IPS DF 19.7 (cell line): ENCODE measurements at regions not wholly inside any gene's neighbourhood (a gene's known extent, or its start where the extent isn't known, plus 50 kb on each side); places are given as distances from the start of the nearest gene placed in this dataset.
A peak's percentile ranks its signal among the peaks of the same experiment; 100 is the strongest.
"Not testable (repeated sequence)": the region's sequence is repeated elsewhere in the genome, so short reads cannot be mapped to it uniquely, and the experiment has no call there.

ENCODE experiments used
- DNase-seq: peaks from one replicate; pipeline ENCODE4 v3.0.0-alpha.2; 2013; ENCODE audit warnings: low read depth, low spot score

DNA sequence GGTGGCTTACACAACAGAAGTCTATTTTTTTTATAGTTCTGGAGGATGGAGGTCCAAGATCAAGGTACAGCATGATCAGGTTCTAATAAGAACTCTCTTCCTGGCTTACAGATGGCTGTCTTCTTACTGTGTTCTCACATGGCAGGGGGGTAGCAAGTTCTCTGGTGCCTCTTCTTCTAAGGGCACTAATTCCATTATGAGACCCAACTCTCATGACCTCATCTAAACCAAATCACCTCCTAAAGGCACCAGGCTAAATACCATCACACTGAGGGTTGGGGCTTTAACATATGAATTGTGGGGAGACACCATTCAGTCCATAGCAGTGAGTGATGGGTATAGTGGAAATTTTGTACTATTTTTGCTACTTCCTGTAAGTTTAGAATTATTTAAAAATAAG lies 75.2 kb upstream of the SLC4A7 start:
- DNase-seq, result no peak

- DNase-seq, result no peak
Observed at GRCh38 chr3:27557411-27557810, 73.2 kb upstream of the SLC4A7 start.

GRCh38 chr3:27556887-27557286 lies 72.7 kb upstream of the SLC4A7 start:
- DNase-seq, result no peak

DNA sequence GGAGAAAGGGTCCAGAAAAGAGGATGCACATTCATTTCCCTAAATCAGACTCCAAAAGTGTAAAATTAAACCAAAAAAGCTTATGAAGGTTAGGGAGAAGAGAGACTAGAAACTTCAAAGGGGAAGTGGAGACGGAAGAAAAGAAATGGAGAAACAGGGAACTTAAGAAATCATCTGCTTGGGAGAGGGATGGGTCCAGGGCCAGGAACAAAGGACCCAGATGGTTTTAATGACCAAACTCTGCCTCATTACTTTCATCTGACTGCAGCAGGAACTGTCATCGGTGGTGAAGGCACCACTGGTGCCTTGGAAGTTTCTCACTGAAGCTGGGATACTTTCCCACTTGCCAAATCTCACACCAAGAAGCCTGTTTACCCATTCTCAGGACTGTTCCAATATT lies 70.5 kb upstream of the SLC4A7 start:
- DNase-seq, result no peak

- no peak for DNase-seq
Observed at GRCh38 chr3:27553886-27554540, 69.8 kb upstream of the SLC4A7 start.

GRCh38 chr3:27552708-27553107 lies 68.5 kb upstream of the SLC4A7 start:
- DNase-seq, result not testable (repeated sequence)

DNA sequence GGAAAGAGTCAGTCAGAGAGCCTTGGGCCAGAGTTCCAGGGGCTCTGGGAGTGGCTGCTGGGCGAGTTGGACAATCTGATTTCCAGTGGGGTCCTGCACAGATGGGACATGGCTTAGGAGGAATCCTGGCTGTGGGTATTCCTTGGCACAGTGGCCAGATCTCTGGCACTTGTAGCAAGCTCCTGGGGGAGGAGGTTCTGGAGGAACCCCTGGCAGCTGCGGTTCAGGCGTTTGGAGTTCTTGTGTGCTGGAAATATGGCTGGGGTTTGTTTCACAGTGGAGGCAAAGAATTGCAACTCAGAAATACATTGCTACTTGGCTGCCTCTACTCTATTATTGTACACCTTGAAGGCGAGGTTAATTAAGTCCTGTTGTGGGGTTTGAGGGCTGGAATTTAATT lies 67.2 kb upstream of the SLC4A7 start:
- not testable (repeated sequence) for DNase-seq

GRCh38 chr3:27545061-27545460 lies 60.9 kb upstream of the SLC4A7 start:
- DNase-seq, result no peak

- no peak for DNase-seq
Observed at GRCh38 chr3:27544372-27544865, 60.2 kb upstream of the SLC4A7 start.

- no peak for DNase-seq
Observed at GRCh38 chr3:27542476-27542875, 58.3 kb upstream of the SLC4A7 start.

GRCh38 chr3:27540231-27540630 lies 56.0 kb upstream of the SLC4A7 start:
- DNase-seq, result no peak

DNA sequence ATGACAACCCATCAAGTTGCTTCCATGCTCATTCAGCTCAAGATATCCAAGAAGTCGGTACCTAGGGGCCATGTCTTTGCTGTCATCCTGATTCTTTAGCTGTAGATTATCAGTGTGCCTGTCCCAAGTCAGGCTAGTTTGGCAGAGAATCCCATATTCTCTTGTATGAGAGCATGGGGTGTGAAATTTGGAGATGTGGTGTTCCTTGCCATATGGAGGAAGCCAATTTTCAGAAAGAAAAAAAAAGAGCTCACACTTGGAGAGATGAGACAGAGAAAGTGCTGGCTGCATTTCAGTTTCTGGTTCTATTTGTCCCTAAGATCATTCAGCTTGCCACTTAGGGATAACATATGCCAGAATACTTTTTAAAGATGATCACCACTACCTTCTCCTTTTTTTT lies 52.3 kb upstream of the SLC4A7 start:
- DNase-seq, result no peak

DNA sequence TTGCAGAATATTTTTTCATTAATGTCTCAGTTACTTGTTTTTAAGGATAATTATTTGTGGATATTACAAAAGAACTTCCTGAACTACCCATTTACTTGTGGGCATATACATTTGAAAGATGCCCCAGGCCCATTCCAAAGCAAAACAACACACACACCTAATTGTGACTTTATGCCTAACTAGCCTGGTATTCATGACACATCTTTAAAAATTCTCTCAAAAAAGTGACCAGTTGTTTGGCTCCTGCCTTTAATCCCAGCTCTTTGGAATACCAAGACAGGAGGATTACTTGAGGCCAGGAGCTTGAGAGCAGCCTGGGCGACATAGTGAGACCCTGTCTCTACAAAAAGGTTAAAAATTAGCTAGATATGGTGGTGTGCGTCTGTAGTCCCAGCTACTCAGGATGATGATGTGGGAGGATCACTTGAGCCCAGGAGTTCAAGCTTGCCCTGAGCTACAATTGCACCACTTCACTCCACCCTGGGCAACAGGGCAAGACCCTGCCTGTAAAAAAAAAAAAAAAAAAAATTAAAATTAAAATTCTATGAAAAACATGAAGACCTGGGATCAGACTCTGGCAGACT lies 51.7 kb upstream of the SLC4A7 start:
- no peak for DNase-seq

DNA sequence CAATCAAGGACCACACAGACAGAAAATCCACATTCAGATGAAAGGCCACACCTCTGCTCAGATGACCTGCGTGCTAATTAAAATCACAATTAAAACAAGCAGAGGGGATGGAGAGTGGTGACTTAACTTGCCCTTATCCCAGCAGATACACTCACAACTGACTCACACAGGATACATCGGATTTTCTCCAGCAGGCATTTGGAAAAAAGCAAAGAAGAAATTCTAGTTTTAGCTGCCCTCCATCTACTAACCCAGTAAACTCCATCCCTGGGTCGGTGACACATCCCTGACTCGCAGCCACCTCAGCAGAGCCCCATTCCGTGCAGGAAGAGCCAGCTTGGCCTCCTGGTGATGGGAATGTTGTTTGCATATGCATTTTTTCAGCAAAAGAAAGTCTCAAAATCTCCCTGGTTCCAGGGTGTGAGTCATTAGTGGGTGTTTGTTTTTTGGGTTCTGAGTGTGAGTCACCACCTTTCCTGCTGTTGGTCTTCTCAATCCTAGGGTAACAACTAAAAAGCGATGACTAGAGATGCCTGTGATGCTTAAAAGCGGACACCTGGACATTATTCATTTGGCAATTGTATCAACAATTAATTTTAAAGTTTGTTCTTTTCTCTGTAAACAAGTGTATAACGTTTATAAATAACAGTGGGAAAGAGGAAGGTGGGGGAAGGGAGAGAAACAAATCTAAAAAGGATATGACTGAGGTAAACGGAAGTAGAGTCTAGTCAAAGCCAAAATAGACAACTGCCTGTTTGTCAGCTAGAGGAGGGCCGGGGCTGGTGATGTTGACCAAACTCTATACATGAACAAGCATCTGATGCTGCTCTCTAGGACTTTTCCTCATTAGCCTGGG lies 49.8 kb upstream of the SLC4A7 start:
- DNase-seq, result peak; percentile 97
